SK-N-SH treated with all-trans-retinoic acid at 6 μM for 48 hours (cell line): ENCODE measurements at regions not wholly inside any gene's neighbourhood (a gene's known extent, or its start where the extent isn't known, plus 50 kb on each side); places are given as distances from the start of the nearest gene placed in this dataset.

ENCODE experiments used
- ATAC-seq: fragments of 200-7000 bp; cut with Tn5 transposase; 3 replicates; pipeline ENCODE4 v1.9.1; 2020; ENCODE audit warnings: mild to moderate bottlenecking, moderate library complexity
- ARNTL ChIP-seq: fragments of 450-650 bp; formaldehyde crosslinking; IDR thresholded peaks from 2 replicates; pipeline ENCODE4 v1.5.0; 2020; ENCODE audit warnings: low read depth, mild to moderate bottlenecking, moderate library complexity, borderline replicate concordance
- BACH2 ChIP-seq: fragments of 250-450 bp; sonication (Bioruptor Pico); IDR thresholded peaks from 2 replicates; pipeline ENCODE4 v1.9.0; 2021; ENCODE audit warnings: mild to moderate bottlenecking, borderline replicate concordance
- CSDC2 ChIP-seq: fragments of 250-450 bp; sonication (Bioruptor Pico); IDR thresholded peaks from 2 replicates; pipeline ENCODE4 v1.5.0; 2020; ENCODE audit warnings: mild to moderate bottlenecking, moderate library complexity
- CSRNP3 ChIP-seq: fragments of 250-450 bp; sonication (Bioruptor Pico); IDR thresholded peaks from 2 replicates; pipeline ENCODE4 v1.5.1; 2021; ENCODE audit warnings: mild to moderate bottlenecking, moderate library complexity
- ESRRG ChIP-seq: fragments of 250-450 bp; sonication (Bioruptor Pico); IDR thresholded peaks from 2 replicates; pipeline ENCODE4 v1.6.1; 2021; ENCODE audit warnings: mild to moderate bottlenecking
- GLIS3 ChIP-seq: fragments of 250-450 bp; sonication (Bioruptor Pico); IDR thresholded peaks from 2 replicates; pipeline ENCODE4 v1.5.0; 2020; ENCODE audit warnings: mild to moderate bottlenecking, moderate library complexity
- ISL1 ChIP-seq: fragments of 250-450 bp; sonication (Bioruptor Pico); IDR thresholded peaks from 2 replicates; pipeline ENCODE4 v2.1.2; 2022; ENCODE audit warnings: mild to moderate bottlenecking, moderate library complexity
- OSR1 ChIP-seq: fragments of 250-450 bp; sonication (Bioruptor Pico); IDR thresholded peaks from 2 replicates; pipeline ENCODE4 v1.8.0; 2022; ENCODE audit warnings: moderate library complexity, mild to moderate bottlenecking, inconsistent platforms
- PATZ1 ChIP-seq: fragments of 250-450 bp; sonication (Bioruptor Pico); IDR thresholded peaks from 2 replicates; pipeline ENCODE4 v1.8.0; 2020; ENCODE audit warnings: mild to moderate bottlenecking, moderate library complexity, borderline replicate concordance
- POU6F1 ChIP-seq: fragments of 250-450 bp; sonication (Bioruptor Pico); IDR thresholded peaks from 2 replicates; pipeline ENCODE4 v1.8.0; 2021; ENCODE audit warnings: low read depth, mild to moderate bottlenecking, moderate library complexity, borderline replicate concordance
- PPARA ChIP-seq: fragments of 250-450 bp; sonication (Bioruptor Pico); IDR thresholded peaks from 2 replicates; pipeline ENCODE4 v1.5.0; 2020; ENCODE audit warnings: mild to moderate bottlenecking, borderline replicate concordance
- RARB ChIP-seq: fragments of 250-450 bp; sonication (Bioruptor Pico); IDR thresholded peaks from 2 replicates; pipeline ENCODE4 v1.8.0; 2021; ENCODE audit warnings: mild to moderate bottlenecking, moderate library complexity
- SNAI2 ChIP-seq: fragments of 250-450 bp; sonication (Bioruptor Pico); IDR thresholded peaks from 2 replicates; pipeline ENCODE4 v1.5.0; 2020; ENCODE audit warnings: mild to moderate bottlenecking, moderate library complexity
- TCF4 ChIP-seq: fragments of 250-450 bp; sonication (Bioruptor Pico); IDR thresholded peaks from 2 replicates; pipeline ENCODE4 v1.8.0; 2021; ENCODE audit warnings: mild to moderate bottlenecking, moderate library complexity, borderline replicate concordance
- TOX ChIP-seq: fragments of 250-450 bp; sonication (Bioruptor Pico); IDR thresholded peaks from 2 replicates; pipeline ENCODE4 v1.8.0; 2021; ENCODE audit warnings: mild to moderate bottlenecking, moderate library complexity, borderline replicate concordance
- TSHZ2 ChIP-seq: fragments of 250-450 bp; sonication (Bioruptor Pico); IDR thresholded peaks from 2 replicates; pipeline ENCODE4 v1.5.0; 2020; ENCODE audit warnings: mild to moderate bottlenecking, moderate library complexity
- ZC3H10 ChIP-seq: fragments of 250-450 bp; sonication (Bioruptor Pico); IDR thresholded peaks from 2 replicates; pipeline ENCODE4 v1.5.1; 2021; ENCODE audit warnings: mild to moderate bottlenecking, moderate library complexity
- ZFP30 ChIP-seq: fragments of 450-650 bp; formaldehyde crosslinking; IDR thresholded peaks from 2 replicates; pipeline ENCODE4 v1.5.0; 2022; ENCODE audit warnings: mild to moderate bottlenecking, moderate library complexity
- ZNF565 ChIP-seq: fragments of 450-650 bp; formaldehyde crosslinking; conservative IDR thresholded peaks from 2 replicates; pipeline ENCODE4 v1.5.0; 2020; ENCODE audit warnings: low read depth, mild to moderate bottlenecking, moderate library complexity
- ZNF70 ChIP-seq: fragments of 450-650 bp; formaldehyde crosslinking; IDR thresholded peaks from 2 replicates; pipeline ENCODE4 v1.5.0; 2020; ENCODE audit warnings: mild to moderate bottlenecking, moderate library complexity
- ZNF8 ChIP-seq: fragments of 450-650 bp; formaldehyde crosslinking; IDR thresholded peaks from 2 replicates; pipeline ENCODE4 v1.5.0; 2020; ENCODE audit warnings: mild to moderate bottlenecking, moderate library complexity

GRCh38 chr2:72014831-72015230 is 132.8 kb downstream of the CYP26B1 start:
- TF ChIP-seq ZNF565 (CRISPR knock-in tag) (no peak), ZC3H10 (no peak), ZFP30 (no peak)
- no peak for ATAC-seq

- TF ChIP-seq POU6F1 (no peak), RARB (CRISPR knock-in tag) (no peak), ZC3H10 (no peak), ARNTL (CRISPR knock-in tag) (no peak), CSDC2 (CRISPR knock-in tag) (no peak), GLIS3 (CRISPR knock-in tag) (no peak), ZNF8 (CRISPR knock-in tag) (no peak), ZNF70 (CRISPR knock-in tag) (no peak), ZNF565 (CRISPR knock-in tag) (no peak), CSRNP3 (CRISPR knock-in tag) (no peak), TOX (no peak), TSHZ2 (CRISPR knock-in tag) (no peak)
- no peak for ATAC-seq
Measured at GRCh38 chr2:72013726-72014125, 133.9 kb downstream of the CYP26B1 start.

GRCh38 chr2:72012886-72013574 is 134.6 kb downstream of the CYP26B1 start:
- TF ChIP-seq ZNF70 (CRISPR knock-in tag) (no peak), SNAI2 (CRISPR knock-in tag) (no peak), PPARA (CRISPR knock-in tag) (no peak), RARB (CRISPR knock-in tag) (no peak), TCF4 (no peak), CSDC2 (CRISPR knock-in tag) (no peak), POU6F1 (no peak), TSHZ2 (CRISPR knock-in tag) (no peak), OSR1 (CRISPR knock-in tag) (no peak), GLIS3 (CRISPR knock-in tag) (no peak), ZFP30 (no peak), PATZ1 (CRISPR knock-in tag) (no peak), ZC3H10 (no peak), ZNF8 (CRISPR knock-in tag) (no peak), BACH2 (CRISPR knock-in tag) (no peak), ARNTL (CRISPR knock-in tag) (no peak), CSRNP3 (CRISPR knock-in tag) (no peak), ISL1 (no peak), ESRRG (no peak)
- ATAC-seq = no peak
